ENCODE measurements at regions not wholly inside any gene's neighbourhood (a gene's known extent, or its start where the extent isn't known, plus 50 kb on each side); places are given as distances from the start of the nearest gene placed in this dataset.

GRCh38 chr5:72623936-72624335 is 116.7 kb upstream of the ZNF366 start:
- DNase-seq (ENCODE audit: low spot score in 2 of 2) (no peak), ATAC-seq (no peak)
- H3K27ac Mint-ChIP-seq, result no peak overlapping the region
- H3K9me3 Mint-ChIP-seq, result no peaks in the 10 kb centered on the region
- no peaks in the 10 kb centered on the region for H3K36me3 Mint-ChIP-seq
- H3K4me3 Mint-ChIP-seq, result no peak overlapping the region
- no peaks in the 10 kb centered on the region for H3K4me1 Mint-ChIP-seq

GRCh38 chr5:72623323-72623722 is 116.1 kb upstream of the ZNF366 start:
- no peak for DNase-seq (ENCODE audit: low spot score in 2 of 2)
- Mint-ChIP-seq H3K9me3 (no peaks in the 10 kb centered on the region), H3K4me1 (no peaks in the 10 kb centered on the region), H3K4me3 (no peak overlapping the region), H3K27ac (no peak overlapping the region), H3K36me3 (no peaks in the 10 kb centered on the region)
- no peak for ATAC-seq

- no peak for DNase-seq (ENCODE audit: low spot score in 2 of 2)
- Mint-ChIP-seq H3K36me3 (no peaks in the 10 kb centered on the region), H3K4me3 (no peak overlapping the region), H3K4me1 (no peaks in the 10 kb centered on the region), H3K27ac (no peak overlapping the region), H3K9me3 (no peaks in the 10 kb centered on the region)
- no peak for ATAC-seq
Observed at GRCh38 chr5:72622170-72622760, 115.1 kb upstream of the ZNF366 start.

- Mint-ChIP-seq H3K36me3 (no peaks in the 10 kb centered on the region), H3K4me3 (no peak overlapping the region), H3K27ac (no peak overlapping the region), H3K9me3 (no peaks in the 10 kb centered on the region), H3K4me1 (no peaks in the 10 kb centered on the region)
- ATAC-seq (no peak), DNase-seq (ENCODE audit: low spot score in 2 of 2) (no peak)
Observed at GRCh38 chr5:72621576-72621975, 114.4 kb upstream of the ZNF366 start.

- no peak overlapping the region for H3K27ac Mint-ChIP-seq
- no peak overlapping the region for H3K4me3 Mint-ChIP-seq
- DNase-seq (ENCODE audit: low spot score in 2 of 2), result no peak
- peak; percentile 20 for ATAC-seq
- no peaks in the 10 kb centered on the region for H3K4me1 Mint-ChIP-seq
- H3K36me3 Mint-ChIP-seq, result no peaks in the 10 kb centered on the region
- H3K9me3 Mint-ChIP-seq, result no peaks in the 10 kb centered on the region
Observed at GRCh38 chr5:72619677-72620076, 112.5 kb upstream of the ZNF366 start.

GRCh38 chr5:72619251-72619650 is 112.0 kb upstream of the ZNF366 start:
- DNase-seq (ENCODE audit: low spot score in 2 of 2) (no peak), ATAC-seq (no peak)
- no peak overlapping the region for H3K27ac Mint-ChIP-seq
- H3K4me3 Mint-ChIP-seq, result no peak overlapping the region
- no peaks in the 10 kb centered on the region for H3K9me3 Mint-ChIP-seq
- H3K4me1 Mint-ChIP-seq, result no peaks in the 10 kb centered on the region
- no peaks in the 10 kb centered on the region for H3K36me3 Mint-ChIP-seq

- no peak for DNase-seq (ENCODE audit: low spot score in 2 of 2)
- no peaks in the 10 kb centered on the region for H3K9me3 Mint-ChIP-seq
Observed at GRCh38 chr5:72618708-72619107, 111.5 kb upstream of the ZNF366 start.

GRCh38 chr5:72615061-72615460 is 107.9 kb upstream of the ZNF366 start:
- no peaks in the 10 kb centered on the region for H3K9me3 Mint-ChIP-seq
- ATAC-seq (no peak), DNase-seq (ENCODE audit: low spot score in 2 of 2) (no peak)
- no peaks in the 10 kb centered on the region for H3K4me1 Mint-ChIP-seq
- H3K36me3 Mint-ChIP-seq, result no peaks in the 10 kb centered on the region
- no peak overlapping the region for H3K4me3 Mint-ChIP-seq
- no peak overlapping the region for H3K27ac Mint-ChIP-seq

More at GRCh38 chr5:72618708-72619107, 111.5 kb upstream of the ZNF366 start:
- H3K4me3 Mint-ChIP-seq, result no peak overlapping the region
- no peak overlapping the region for H3K27ac Mint-ChIP-seq
- no peaks in the 10 kb centered on the region for H3K4me1 Mint-ChIP-seq
- no peaks in the 10 kb centered on the region for H3K36me3 Mint-ChIP-seq
- no peak for ATAC-seq

- ATAC-seq (no peak), DNase-seq (ENCODE audit: low spot score in 2 of 2) (no peak)
- Mint-ChIP-seq H3K36me3 (no peaks in the 10 kb centered on the region), H3K9me3 (no peaks in the 10 kb centered on the region), H3K27ac (no peak overlapping the region), H3K4me3 (no peak overlapping the region), H3K4me1 (no peaks in the 10 kb centered on the region)
Observed at GRCh38 chr5:72613515-72613914, 106.3 kb upstream of the ZNF366 start.

GRCh38 chr5:72612810-72613209 is 105.6 kb upstream of the ZNF366 start:
- no peak for ATAC-seq
- Mint-ChIP-seq H3K9me3 (no peaks in the 10 kb centered on the region), H3K36me3 (no peaks in the 10 kb centered on the region)

GRCh38 chr5:72611118-72611730 is 104.0 kb upstream of the ZNF366 start:
- peak; percentile 26 to 54 for DNase-seq (ENCODE audit: low spot score in 2 of 2)
- ATAC-seq, result peak; percentile 80
- Mint-ChIP-seq H3K36me3 (no peaks in the 10 kb centered on the region), H3K27ac (no peak overlapping the region), H3K4me1 (no peaks in the 10 kb centered on the region), H3K4me3 (no peak overlapping the region), H3K9me3 (no peaks in the 10 kb centered on the region)

More at GRCh38 chr5:72612810-72613209, 105.6 kb upstream of the ZNF366 start:
- DNase-seq (ENCODE audit: low spot score in 2 of 2), result no peak
- Mint-ChIP-seq H3K27ac (no peak overlapping the region), H3K4me3 (no peak overlapping the region), H3K4me1 (no peaks in the 10 kb centered on the region)

- no peaks in the 10 kb centered on the region for H3K4me1 Mint-ChIP-seq
- H3K4me3 Mint-ChIP-seq, result no peak overlapping the region
- no peaks in the 10 kb centered on the region for H3K9me3 Mint-ChIP-seq
- H3K36me3 Mint-ChIP-seq, result no peaks in the 10 kb centered on the region
- no peak for ATAC-seq
- DNase-seq (ENCODE audit: low spot score in 2 of 2), result no peak
- no peak overlapping the region for H3K27ac Mint-ChIP-seq
Observed at GRCh38 chr5:72608926-72609325, 101.7 kb upstream of the ZNF366 start.

GRCh38 chr5:72608297-72608696 is 101.1 kb upstream of the ZNF366 start:
- ATAC-seq (no peak), DNase-seq (ENCODE audit: low spot score in 2 of 2) (no peak)
- Mint-ChIP-seq H3K27ac (no peak overlapping the region), H3K9me3 (no peaks in the 10 kb centered on the region), H3K4me1 (no peaks in the 10 kb centered on the region), H3K36me3 (no peaks in the 10 kb centered on the region), H3K4me3 (no peak overlapping the region)

GRCh38 chr5:72607381-72607780 is 100.2 kb upstream of the ZNF366 start:
- no peak overlapping the region for H3K4me3 Mint-ChIP-seq
- no peak overlapping the region for H3K27ac Mint-ChIP-seq

GRCh38 chr5:72606525-72606924 is 99.3 kb upstream of the ZNF366 start:
- no peaks in the 10 kb centered on the region for H3K4me1 Mint-ChIP-seq
- H3K27ac Mint-ChIP-seq, result no peak overlapping the region
- H3K9me3 Mint-ChIP-seq, result no peaks in the 10 kb centered on the region
- no peak for ATAC-seq
- DNase-seq (ENCODE audit: low spot score in 2 of 2), result no peak
- no peak overlapping the region for H3K4me3 Mint-ChIP-seq
- no peaks in the 10 kb centered on the region for H3K36me3 Mint-ChIP-seq

More at GRCh38 chr5:72607381-72607780, 100.2 kb upstream of the ZNF366 start:
- DNase-seq (ENCODE audit: low spot score in 2 of 2) (no peak), ATAC-seq (peak; percentile 33)
- H3K36me3 Mint-ChIP-seq, result no peaks in the 10 kb centered on the region
- no peaks in the 10 kb centered on the region for H3K9me3 Mint-ChIP-seq
- no peaks in the 10 kb centered on the region for H3K4me1 Mint-ChIP-seq

- no peak overlapping the region for H3K4me3 Mint-ChIP-seq
- H3K36me3 Mint-ChIP-seq, result no peaks in the 10 kb centered on the region
- ATAC-seq, result no peak
- H3K4me1 Mint-ChIP-seq, result no peaks in the 10 kb centered on the region
- DNase-seq (ENCODE audit: low spot score in 2 of 2), result no peak
- no peak overlapping the region for H3K27ac Mint-ChIP-seq
- no peaks in the 10 kb centered on the region for H3K9me3 Mint-ChIP-seq
Observed at GRCh38 chr5:72605632-72606031, 98.4 kb upstream of the ZNF366 start.
